ENCODE measurements at regions not wholly inside any gene's neighbourhood (a gene's known extent, or its start where the extent isn't known, plus 50 kb on each side); places are given as distances from the start of the nearest gene placed in this dataset.
A peak's percentile ranks its signal among the peaks of the same experiment; 100 is the strongest.

GRCh38 chr12:89047856-89048418 is 304.4 kb downstream of the DUSP6 start:
- H3K27ac Mint-ChIP-seq: no peak overlapping the region
- H3K36me3 Mint-ChIP-seq (ENCODE audit: low read depth): peaks cover 23% of the 10 kb centered on the region
- ChIA-PET CTCF (interaction anchor here (1.4 to 2.4 kb wide), 4 partner anchors 28 to 414 kb away, joined by 3 to 13 read pairs (median 7); no protein-coding TSS in a partner anchor), POLR2A (interaction anchor here (1.3 kb wide), 1 partner anchor 305 kb away, joined by 7 read pairs; the partner anchor contains the start of gene DUSP6)
- H3K9me3 Mint-ChIP-seq: peaks cover 17% of the 10 kb centered on the region
- peaks cover 28% of the 10 kb centered on the region for H3K4me1 Mint-ChIP-seq
- H3K27me3 Mint-ChIP-seq: no peaks in the 10 kb centered on the region
- no peak for DNase-seq
- H3K4me3 Mint-ChIP-seq: no peak overlapping the region

- Mint-ChIP-seq H3K27me3 (no peaks in the 10 kb centered on the region), H3K4me1 (peaks cover 58% of the 10 kb centered on the region), H3K36me3 (ENCODE audit: low read depth) (peaks cover 66% of the 10 kb centered on the region), H3K27ac (peak overlapping the region; percentile 96), H3K9me3 (peaks cover 42% of the 10 kb centered on the region), H3K4me3 (no peak overlapping the region)
- ChIA-PET POLR2A (interaction anchor here (1.0 to 5.1 kb wide), 6 partner anchors 9 to 427 kb away, joined by 3 to 42 read pairs (median 6); partner anchors contain the start of gene DUSP6), CTCF (interaction anchor here (0.6 to 10.2 kb wide), 5 partner anchors 10 to 428 kb away, joined by 3 to 109 read pairs (median 5); no protein-coding TSS in a partner anchor)
- DNase-seq: no peak
These were observed 311.2 kb downstream of the DUSP6 start for GRCh38 chr12:89041078-89041477.

- H3K36me3 Mint-ChIP-seq (ENCODE audit: low read depth): peaks cover 69% of the 10 kb centered on the region
These were observed 311.9 kb downstream of the DUSP6 start for GRCh38 chr12:89040146-89040964.

GRCh38 chr12:89038831-89039512 is 313.3 kb downstream of the DUSP6 start:
- no peaks in the 10 kb centered on the region for H3K27me3 Mint-ChIP-seq
- peak overlapping the region; percentile 96 for H3K27ac Mint-ChIP-seq
- peaks cover 59% of the 10 kb centered on the region for H3K4me1 Mint-ChIP-seq
- peaks cover 43% of the 10 kb centered on the region for H3K9me3 Mint-ChIP-seq
- ChIA-PET POLR2A (interaction anchor here (0.6 to 5.1 kb wide), 12 partner anchors 19 to 486 kb away, joined by 3 to 83 read pairs (median 11); partner anchors contain the start of genes DUSP6 and GALNT4), CTCF (interaction anchor here (0.7 to 10.2 kb wide), 11 partner anchors 19 to 488 kb away, joined by 3 to 109 read pairs (median 8); partner anchors contain the start of genes DUSP6 and POC1B)
- peaks cover 68% of the 10 kb centered on the region for H3K36me3 Mint-ChIP-seq (ENCODE audit: low read depth)
- DNase-seq: no peak
- no peak overlapping the region for H3K4me3 Mint-ChIP-seq

More at GRCh38 chr12:89040146-89040964, 311.9 kb downstream of the DUSP6 start:
- H3K27ac Mint-ChIP-seq: peak overlapping the region; percentile 96
- H3K4me3 Mint-ChIP-seq: peak overlapping the region; percentile 35
- CTCF ChIA-PET: interaction anchor here (0.6 to 10.2 kb wide), 9 partner anchors 21 to 486 kb away, joined by 3 to 109 read pairs (median 8); partner anchors contain the start of gene POC1B
- H3K27me3 Mint-ChIP-seq: no peaks in the 10 kb centered on the region
- POLR2A ChIA-PET: interaction anchor here (0.8 to 5.1 kb wide), 13 partner anchors 21 to 484 kb away, joined by 3 to 83 read pairs (median 8); partner anchors contain the start of genes DUSP6 and GALNT4
- H3K4me1 Mint-ChIP-seq: peaks cover 58% of the 10 kb centered on the region
- H3K9me3 Mint-ChIP-seq: peaks cover 45% of the 10 kb centered on the region
- peak; percentile 90 for DNase-seq

- Mint-ChIP-seq H3K4me1 (peaks cover 31% of the 10 kb centered on the region), H3K27me3 (no peaks in the 10 kb centered on the region), H3K4me3 (no peak overlapping the region), H3K27ac (no peak overlapping the region), H3K36me3 (ENCODE audit: low read depth) (peaks cover 35% of the 10 kb centered on the region), H3K9me3 (peaks cover 27% of the 10 kb centered on the region)
- ChIA-PET POLR2A (interaction anchor here (0.8 to 1.6 kb wide), 4 partner anchors 9 to 493 kb away, joined by 3 to 5 read pairs (median 4); partner anchors contain the start of gene POC1B), CTCF (interaction anchor here (1.3 to 2.9 kb wide), 2 partner anchors 13 to 16 kb away, joined by 6 to 10 read pairs; no protein-coding TSS in a partner anchor)
- no peak for DNase-seq
These were observed 319.2 kb downstream of the DUSP6 start for GRCh38 chr12:89033062-89033461.

GRCh38 chr12:89029961-89030360 is 322.3 kb downstream of the DUSP6 start:
- Mint-ChIP-seq H3K4me1 (peaks cover 25% of the 10 kb centered on the region), H3K4me3 (no peak overlapping the region), H3K9me3 (peaks cover 17% of the 10 kb centered on the region), H3K27me3 (no peaks in the 10 kb centered on the region), H3K36me3 (ENCODE audit: low read depth) (peaks cover 21% of the 10 kb centered on the region), H3K27ac (no peak overlapping the region)
- no peak for DNase-seq
- ChIA-PET CTCF (interaction anchor here (3.1 kb wide), 1 partner anchor 13 kb away, joined by 10 read pairs; no protein-coding TSS in a partner anchor), POLR2A (no interaction called here)

GRCh38 chr12:89024580-89024979 is 327.7 kb downstream of the DUSP6 start:
- H3K27ac Mint-ChIP-seq: no peak overlapping the region
- H3K9me3 Mint-ChIP-seq: peaks cover 10% of the 10 kb centered on the region
- POLR2A ChIA-PET: interaction anchor here (0.6 to 1.1 kb wide), 3 partner anchors 140 to 436 kb away, joined by 3 to 4 read pairs (median 3); no protein-coding TSS in a partner anchor
- no peak for DNase-seq
- H3K27me3 Mint-ChIP-seq: no peaks in the 10 kb centered on the region
- CTCF ChIA-PET: interaction anchor here (1.2 to 1.7 kb wide), 2 partner anchors 11 to 438 kb away, joined by 3 to 4 read pairs; no protein-coding TSS in a partner anchor
- no peak overlapping the region for H3K4me3 Mint-ChIP-seq
- H3K4me1 Mint-ChIP-seq: peaks cover 9% of the 10 kb centered on the region
- peaks cover 8% of the 10 kb centered on the region for H3K36me3 Mint-ChIP-seq (ENCODE audit: low read depth)

GRCh38 chr12:89023936-89024335 is 328.4 kb downstream of the DUSP6 start:
- POLR2A ChIA-PET: no interaction called here
- Mint-ChIP-seq H3K27ac (no peak overlapping the region), H3K9me3 (peaks cover 8% of the 10 kb centered on the region)

GRCh38 chr12:89020689-89021088 is 331.6 kb downstream of the DUSP6 start:
- POLR2A ChIA-PET: interaction anchor here (1.5 to 5.4 kb wide), 2 partner anchors 327 to 332 kb away, joined by 12 to 62 read pairs; partner anchors contain the start of gene DUSP6
- Mint-ChIP-seq H3K27ac (no peak overlapping the region), H3K9me3 (peaks cover 6% of the 10 kb centered on the region), H3K4me1 (peaks cover 26% of the 10 kb centered on the region), H3K4me3 (no peak overlapping the region), H3K36me3 (ENCODE audit: low read depth) (peaks cover 7% of the 10 kb centered on the region), H3K27me3 (peaks cover 3% of the 10 kb centered on the region)
- DNase-seq: no peak
- CTCF ChIA-PET: interaction anchor here (1.1 to 6.2 kb wide), 5 partner anchors 20 to 509 kb away, joined by 4 to 109 read pairs (median 53); partner anchors contain the start of gene DUSP6

More at GRCh38 chr12:89023936-89024335, 328.4 kb downstream of the DUSP6 start:
- DNase-seq: no peak
- no peaks in the 10 kb centered on the region for H3K27me3 Mint-ChIP-seq
- H3K4me1 Mint-ChIP-seq: peaks cover 11% of the 10 kb centered on the region
- no peak overlapping the region for H3K4me3 Mint-ChIP-seq
- CTCF ChIA-PET: no interaction called here
- H3K36me3 Mint-ChIP-seq (ENCODE audit: low read depth): peaks cover 7% of the 10 kb centered on the region

GRCh38 chr12:89020121-89020480 is 332.2 kb downstream of the DUSP6 start:
- Mint-ChIP-seq H3K4me1 (peaks cover 26% of the 10 kb centered on the region), H3K9me3 (peaks cover 6% of the 10 kb centered on the region), H3K27me3 (peaks cover 4% of the 10 kb centered on the region), H3K36me3 (ENCODE audit: low read depth) (peaks cover 7% of the 10 kb centered on the region), H3K27ac (no peak overlapping the region), H3K4me3 (no peak overlapping the region)
- ChIA-PET POLR2A (interaction anchor here (1.0 to 5.4 kb wide), 9 partner anchors 19 to 506 kb away, joined by 3 to 62 read pairs (median 8); partner anchors contain the start of genes DUSP6, GALNT4 and POC1B), CTCF (interaction anchor here (1.0 to 6.2 kb wide), 21 partner anchors 9 to 688 kb away, joined by 3 to 145 read pairs (median 7); partner anchors contain the start of genes ATP2B1, DUSP6, GALNT4 and POC1B)
- DNase-seq: no peak

GRCh38 chr12:89019439-89020120 is 332.7 kb downstream of the DUSP6 start:
- Mint-ChIP-seq H3K9me3 (peaks cover 2% of the 10 kb centered on the region), H3K27ac (no peak overlapping the region), H3K27me3 (peaks cover 4% of the 10 kb centered on the region), H3K4me1 (peaks cover 26% of the 10 kb centered on the region), H3K36me3 (ENCODE audit: low read depth) (peaks cover 6% of the 10 kb centered on the region), H3K4me3 (no peak overlapping the region)
- ChIA-PET CTCF (interaction anchor here (0.6 to 6.2 kb wide), 32 partner anchors 9 to 689 kb away, joined by 3 to 145 read pairs (median 5); partner anchors contain the start of genes ATP2B1, DUSP6, GALNT4 and POC1B), POLR2A (interaction anchor here (1.0 to 5.4 kb wide), 10 partner anchors 20 to 507 kb away, joined by 3 to 62 read pairs (median 7); partner anchors contain the start of genes DUSP6, GALNT4 and POC1B)
- peak; percentile 85 for DNase-seq

All from activated CD4-positive, alpha-beta memory T cell treated with anti-CD3 and anti-CD28 coated beads, Interleukin-2, amount 10 ng/mL, durations not matched to agents 7 days and 5 days (primary cell).